WTC11 (cell line): ENCODE measurements at regions not wholly inside any gene's neighbourhood (a gene's known extent, or its start where the extent isn't known, plus 50 kb on each side); places are given as distances from the start of the nearest gene placed in this dataset.
"Not testable (repeated sequence)": the region's sequence is repeated elsewhere in the genome, so short reads cannot be mapped to it uniquely, and the experiment has no call there.

Experiments
- ATAC-seq: fragments of 200-7000 bp; cut with Tn5 transposase; 2 replicates; pipeline ENCODE4 v1.10.0; 2021; ENCODE audit warnings: mild to moderate bottlenecking, moderate library complexity
- CTCF ChIA-PET: fragments of 300-600 bp; sonication (Branson Sonifier 250); formaldehyde crosslinking; loops from one replicate; lab custom pipeline; 2021; ENCODE audit warnings: antibody characterized with exemption; lab: Charles Lee
- POLR2A ChIA-PET: fragments of 350-600 bp; sonication (Branson Sonifier 250); formaldehyde crosslinking; loops from one replicate; lab custom pipeline; 2021; ENCODE audit warnings: antibody characterized with exemption; lab: Charles Lee
- DNase-seq: peaks from one replicate; pipeline ENCODE4 v3.0.0; 2021; ENCODE audit warnings: low spot score
- H3K27ac Mint-ChIP-seq: 2 replicates; pipeline ENCODE4 v1.8.0; 2021; ENCODE audit warnings: mixed read lengths
- H3K27me3 Mint-ChIP-seq: 2 replicates; pipeline ENCODE4 v1.8.0; 2021; ENCODE audit warnings: low read depth, mild to moderate bottlenecking, moderate library complexity, mixed read lengths
- H3K36me3 Mint-ChIP-seq: 2 replicates; pipeline ENCODE4 v1.8.0; 2021; ENCODE audit warnings: mixed read lengths
- H3K4me1 Mint-ChIP-seq: 2 replicates; pipeline ENCODE4 v1.8.0; 2022; ENCODE audit warnings: mixed read lengths
- H3K4me3 Mint-ChIP-seq: 2 replicates; pipeline ENCODE4 v1.8.0; 2021; ENCODE audit warnings: mild to moderate bottlenecking, moderate library complexity, mixed read lengths
- H3K9me3 Mint-ChIP-seq: 2 replicates; pipeline ENCODE4 v1.8.0; 2021; ENCODE audit warnings: mixed read lengths
- CBFB ChIP-seq: sonication (generic); formaldehyde crosslinking; IDR thresholded peaks from 2 replicates; pipeline ENCODE4 v1.8.1; 2022; ENCODE audit warnings: mild to moderate bottlenecking, low read depth, missing genetic modification reagents
- CREM ChIP-seq: sonication (generic); formaldehyde crosslinking; IDR thresholded peaks from 2 replicates; pipeline ENCODE4 v1.8.1; 2022; ENCODE audit warnings: mild to moderate bottlenecking, missing genetic modification reagents, moderate library complexity
- EMX1 ChIP-seq: fragments of 250-450 bp; sonication (Bioruptor Pico); IDR thresholded peaks from 2 replicates; pipeline ENCODE4 v1.8.0; 2021; ENCODE audit warnings: mild to moderate bottlenecking
- IRF2 ChIP-seq: sonication (generic); formaldehyde crosslinking; IDR thresholded peaks from 2 replicates; pipeline ENCODE4 v1.8.0; 2022; ENCODE audit warnings: low read depth, missing genetic modification reagents, borderline replicate concordance
- JAZF1 ChIP-seq: fragments of 250-450 bp; sonication (Bioruptor Pico); IDR thresholded peaks from 2 replicates; pipeline ENCODE4 v1.9.0; 2021; ENCODE audit warnings: moderate library complexity, mild to moderate bottlenecking, inconsistent platforms
- OVOL2 ChIP-seq: fragments of 250-450 bp; sonication (Bioruptor Pico); IDR thresholded peaks from 2 replicates; pipeline ENCODE4 v1.9.0; 2021; ENCODE audit warnings: mild to moderate bottlenecking, borderline replicate concordance
- RORB ChIP-seq: fragments of 250-450 bp; sonication (Bioruptor Pico); IDR thresholded peaks from 2 replicates; pipeline ENCODE4 v1.9.0; 2021; ENCODE audit warnings: mild to moderate bottlenecking
- ZNF317 ChIP-seq: sonication (generic); formaldehyde crosslinking; IDR thresholded peaks from 2 replicates; pipeline ENCODE4 v1.8.1; 2023; ENCODE audit warnings: low read depth, mild to moderate bottlenecking, moderate library complexity, missing genetic modification reagents, borderline replicate concordance
- ZNF671 ChIP-seq: fragments of 250-450 bp; sonication (Bioruptor Pico); IDR thresholded peaks from 2 replicates; pipeline ENCODE4 v1.8.0; 2021; ENCODE audit warnings: mild to moderate bottlenecking
- TF ChIP-seq, protein P1 (sequence below): sonication (generic); formaldehyde crosslinking; IDR thresholded peaks from 2 replicates; pipeline ENCODE4 v1.8.1; 2023; ENCODE audit warnings: mild to moderate bottlenecking, moderate library complexity, missing genetic modification reagents
- TF ChIP-seq, protein P2 (sequence below): sonication (generic); formaldehyde crosslinking; conservative IDR thresholded peaks from 2 replicates; pipeline ENCODE4 v1.8.1; 2022; ENCODE audit warnings: mild to moderate bottlenecking, missing genetic modification reagents
- TF ChIP-seq, protein P3 (sequence below): sonication (generic); formaldehyde crosslinking; IDR thresholded peaks from 2 replicates; pipeline ENCODE4 v1.8.0; 2022; ENCODE audit warnings: mild to moderate bottlenecking, missing genetic modification reagents
- TF ChIP-seq, protein P4 (sequence below): sonication (generic); formaldehyde crosslinking; IDR thresholded peaks from 2 replicates; pipeline ENCODE4 v1.8.0; 2022; ENCODE audit warnings: mild to moderate bottlenecking, missing genetic modification reagents
- TF ChIP-seq, protein P5 (sequence below): fragments of 250-450 bp; sonication (Bioruptor Pico); conservative IDR thresholded peaks from 2 replicates; pipeline ENCODE4 v1.9.0; 2021; ENCODE audit warnings: mild to moderate bottlenecking

DNA sequence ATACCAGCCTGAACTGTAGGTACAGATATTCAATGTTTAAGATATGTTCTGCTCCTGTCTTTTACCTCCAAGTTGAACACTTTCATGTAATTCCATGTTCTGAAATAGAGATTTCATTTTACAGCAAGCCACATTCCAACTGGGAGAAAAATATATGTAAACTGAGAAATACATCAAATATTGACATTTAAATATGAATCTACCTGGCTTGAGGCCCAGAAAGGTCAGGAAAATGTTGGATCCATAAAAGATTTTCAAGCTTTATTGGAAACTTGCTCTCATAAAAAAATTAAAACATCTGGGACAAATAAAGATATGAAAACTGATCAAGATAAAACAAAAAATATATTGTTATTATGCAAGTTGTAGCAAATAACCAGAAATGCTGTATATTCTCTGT lies 1078.7 kb upstream of the ATXN8OS start (continued):
- TF ChIP-seq CBFB (CRISPR knock-in tag), result no peak
- TF ChIP-seq EMX1 (CRISPR knock-in tag), result no peak
- no peak for TF ChIP-seq ZNF317 (CRISPR knock-in tag)
- TF ChIP-seq JAZF1 (CRISPR knock-in tag), result no peak

DNA sequence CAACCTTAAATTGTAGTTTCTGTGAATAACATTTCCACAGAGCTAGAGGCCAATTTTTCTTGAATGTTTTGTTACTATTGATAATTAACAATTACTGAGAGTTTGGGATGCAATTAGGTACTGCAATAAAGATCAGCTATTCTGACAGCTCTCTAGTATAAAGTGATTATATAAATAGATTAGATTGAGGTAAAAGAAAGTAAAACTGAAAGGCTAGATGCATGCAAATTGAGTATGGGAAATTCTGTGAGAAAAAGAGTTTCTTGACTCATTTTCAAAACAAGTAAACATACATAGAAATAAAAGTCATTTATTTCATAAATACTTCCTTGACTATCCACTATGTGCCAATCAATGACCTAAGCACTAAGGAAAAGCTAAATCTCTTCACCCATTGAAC lies 1087.5 kb upstream of the ATXN8OS start:
- ChIA-PET CTCF (no interaction called here), POLR2A (no interaction called here)
- DNase-seq (no peak), ATAC-seq (no peak)
- peaks cover 11% of the 10 kb centered on the region for H3K36me3 Mint-ChIP-seq
- no peak overlapping the region for H3K4me3 Mint-ChIP-seq
- no peaks in the 10 kb centered on the region for H3K4me1 Mint-ChIP-seq
- no peaks in the 10 kb centered on the region for H3K27me3 Mint-ChIP-seq
- TF ChIP-seq OVOL2 (no peak), CREM (CRISPR knock-in tag) (no peak), IRF2 (CRISPR knock-in tag) (no peak)
- TF ChIP-seq, protein P1, sequence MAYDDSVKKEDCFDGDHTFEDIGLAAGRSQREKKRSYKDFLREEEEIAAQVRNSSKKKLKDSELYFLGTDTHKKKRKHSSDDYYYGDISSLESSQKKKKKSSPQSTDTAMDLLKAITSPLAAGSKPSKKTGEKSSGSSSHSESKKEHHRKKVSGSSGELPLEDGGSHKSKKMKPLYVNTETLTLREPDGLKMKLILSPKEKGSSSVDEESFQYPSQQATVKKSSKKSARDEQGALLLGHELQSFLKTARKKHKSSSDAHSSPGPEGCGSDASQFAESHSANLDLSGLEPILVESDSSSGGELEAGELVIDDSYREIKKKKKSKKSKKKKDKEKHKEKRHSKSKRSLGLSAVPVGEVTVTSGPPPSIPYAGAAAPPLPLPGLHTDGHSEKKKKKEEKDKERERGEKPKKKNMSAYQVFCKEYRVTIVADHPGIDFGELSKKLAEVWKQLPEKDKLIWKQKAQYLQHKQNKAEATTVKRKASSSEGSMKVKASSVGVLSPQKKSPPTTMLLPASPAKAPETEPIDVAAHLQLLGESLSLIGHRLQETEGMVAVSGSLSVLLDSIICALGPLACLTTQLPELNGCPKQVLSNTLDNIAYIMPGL, result no peak
- TF ChIP-seq, protein P2, sequence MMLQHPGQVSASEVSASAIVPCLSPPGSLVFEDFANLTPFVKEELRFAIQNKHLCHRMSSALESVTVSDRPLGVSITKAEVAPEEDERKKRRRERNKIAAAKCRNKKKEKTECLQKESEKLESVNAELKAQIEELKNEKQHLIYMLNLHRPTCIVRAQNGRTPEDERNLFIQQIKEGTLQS (CRISPR knock-in tag), result no peak
- TF ChIP-seq, protein P3, sequence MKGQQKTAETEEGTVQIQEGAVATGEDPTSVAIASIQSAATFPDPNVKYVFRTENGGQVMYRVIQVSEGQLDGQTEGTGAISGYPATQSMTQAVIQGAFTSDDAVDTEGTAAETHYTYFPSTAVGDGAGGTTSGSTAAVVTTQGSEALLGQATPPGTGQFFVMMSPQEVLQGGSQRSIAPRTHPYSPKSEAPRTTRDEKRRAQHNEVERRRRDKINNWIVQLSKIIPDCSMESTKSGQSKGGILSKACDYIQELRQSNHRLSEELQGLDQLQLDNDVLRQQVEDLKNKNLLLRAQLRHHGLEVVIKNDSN (CRISPR knock-in tag), result no peak
- TF ChIP-seq, all 79 proteins: peak for 0
- Mint-ChIP-seq H3K9me3 (peaks cover 22% of the 10 kb centered on the region), H3K27ac (no peak overlapping the region)

DNA sequence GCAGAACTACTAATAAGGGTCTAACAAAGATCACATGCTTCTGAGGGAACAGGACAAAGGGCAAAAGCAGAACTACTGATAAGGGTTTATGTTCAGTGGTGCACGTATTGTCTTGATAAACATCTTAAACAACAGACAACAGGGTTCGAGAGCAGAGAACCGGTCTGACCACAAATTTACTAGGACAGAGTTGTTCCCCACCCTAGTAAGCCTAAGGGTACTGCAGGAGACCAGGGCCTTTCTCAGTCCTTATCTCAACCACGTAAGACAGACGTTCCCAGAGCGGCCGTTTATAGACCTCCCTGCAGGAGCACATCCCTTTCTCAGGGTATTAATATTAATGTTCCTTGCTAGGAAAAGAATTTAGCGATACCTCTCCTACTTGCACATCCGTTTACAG lies 1089.5 kb upstream of the ATXN8OS start:
- not testable (repeated sequence) for ATAC-seq

DNA sequence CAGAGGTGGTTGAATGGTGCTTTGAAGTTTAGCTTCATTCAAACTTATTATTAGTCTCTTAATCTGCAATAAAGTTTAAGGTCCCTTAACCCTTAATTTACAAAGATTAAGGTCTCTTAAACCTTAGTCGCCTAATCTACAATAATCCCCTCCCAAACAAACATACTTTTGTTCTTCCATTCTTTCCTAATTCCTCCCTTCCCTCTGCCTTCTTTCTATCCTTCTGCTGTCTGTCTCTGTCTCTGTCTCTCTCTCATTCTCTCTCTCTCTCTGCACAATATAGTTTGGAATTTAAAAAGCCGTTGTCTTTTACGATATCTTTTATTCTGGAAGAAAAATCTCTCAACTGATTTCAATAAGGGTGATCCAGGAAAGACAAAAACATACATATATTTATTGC lies 1096.8 kb upstream of the ATXN8OS start:
- DNase-seq, result no peak
- Mint-ChIP-seq H3K27me3 (no peaks in the 10 kb centered on the region), H3K9me3 (peaks cover 7% of the 10 kb centered on the region), H3K4me1 (peaks cover 31% of the 10 kb centered on the region), H3K36me3 (no peaks in the 10 kb centered on the region), H3K27ac (0 out of 2 replicates have a peak overlapping the region, but pooled peaks have one; percentile 15), H3K4me3 (no peak overlapping the region)
- CTCF ChIA-PET, result no interaction called here
- POLR2A ChIA-PET, result no interaction called here
- no peak for ATAC-seq
- TF ChIP-seq RORB (CRISPR knock-in tag) (no peak), CBFB (CRISPR knock-in tag) (no peak), ZNF671 (CRISPR knock-in tag) (no peak), OVOL2 (no peak)
- TF ChIP-seq, protein P4, sequence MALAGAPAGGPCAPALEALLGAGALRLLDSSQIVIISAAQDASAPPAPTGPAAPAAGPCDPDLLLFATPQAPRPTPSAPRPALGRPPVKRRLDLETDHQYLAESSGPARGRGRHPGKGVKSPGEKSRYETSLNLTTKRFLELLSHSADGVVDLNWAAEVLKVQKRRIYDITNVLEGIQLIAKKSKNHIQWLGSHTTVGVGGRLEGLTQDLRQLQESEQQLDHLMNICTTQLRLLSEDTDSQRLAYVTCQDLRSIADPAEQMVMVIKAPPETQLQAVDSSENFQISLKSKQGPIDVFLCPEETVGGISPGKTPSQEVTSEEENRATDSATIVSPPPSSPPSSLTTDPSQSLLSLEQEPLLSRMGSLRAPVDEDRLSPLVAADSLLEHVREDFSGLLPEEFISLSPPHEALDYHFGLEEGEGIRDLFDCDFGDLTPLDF, result no peak
- TF ChIP-seq, protein P3 (CRISPR knock-in tag), result no peak
- TF ChIP-seq, protein P5, sequence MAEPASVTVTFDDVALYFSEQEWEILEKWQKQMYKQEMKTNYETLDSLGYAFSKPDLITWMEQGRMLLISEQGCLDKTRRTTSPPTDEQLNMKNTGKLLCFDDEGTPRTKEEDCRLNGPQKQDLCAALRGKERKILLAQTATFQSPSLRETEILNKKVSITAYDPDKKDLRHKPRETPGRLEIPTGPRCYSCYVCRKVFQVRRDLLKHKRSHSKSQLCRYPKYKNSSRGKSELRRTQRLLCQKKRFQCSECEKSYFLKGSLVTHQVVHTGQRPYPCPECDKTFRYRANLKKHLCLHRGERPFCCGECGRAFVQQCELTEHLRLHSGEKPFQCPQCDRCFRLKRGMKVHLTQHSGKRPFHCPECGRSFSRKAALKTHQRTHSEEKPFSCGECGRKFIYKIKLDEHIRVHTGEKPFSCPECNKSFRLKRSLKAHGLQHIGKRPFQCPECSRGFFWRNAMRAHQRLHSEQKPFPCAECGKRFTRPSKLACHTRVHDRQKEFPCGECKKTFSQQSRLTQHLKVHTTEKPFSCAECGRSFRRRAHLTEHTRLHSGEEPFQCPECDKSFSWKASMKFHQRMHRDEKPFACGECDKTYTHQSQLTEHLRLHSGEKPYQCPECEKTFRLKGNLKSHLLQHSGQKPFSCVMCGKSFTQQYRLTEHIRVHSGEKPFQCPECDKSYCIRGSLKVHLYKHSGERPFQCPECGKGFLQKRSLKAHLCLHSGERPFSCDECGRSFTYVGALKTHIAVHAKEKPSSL (CRISPR knock-in tag), result no peak

More for the DNA sequence above, 1089.5 kb upstream of the ATXN8OS start:
- H3K27me3 Mint-ChIP-seq, H3K27ac Mint-ChIP-seq, CTCF ChIA-PET, H3K4me3 Mint-ChIP-seq, DNase-seq, POLR2A ChIA-PET: not testable (repeated sequence)
- H3K36me3 Mint-ChIP-seq, result peaks cover 11% of the 10 kb centered on the region
- H3K9me3 Mint-ChIP-seq, result peaks cover 22% of the 10 kb centered on the region
- H3K4me1 Mint-ChIP-seq, result peaks cover 16% of the 10 kb centered on the region
